ENCODE measurements at regions not wholly inside any gene's neighbourhood (a gene's known extent, or its start where the extent isn't known, plus 50 kb on each side); places are given as distances from the start of the nearest gene placed in this dataset.

GRCh38 chr3:148204131-148204530, 493.6 kb upstream of the AGTR1 start:
- no peak for TF ChIP-seq CTCF (IDR thresholded peaks at IDR 0.05 in 4 of 5, conservative IDR thresholded peaks at IDR 0.05 in 1 of 5)
- no peak for TF ChIP-seq POLR2A (IDR thresholded peaks at IDR 0.05)
